Esophagus muscularis mucosa (tissue), 4 donors: ENCODE measurements at regions not wholly inside any gene's neighbourhood (a gene's known extent, or its start where the extent isn't known, plus 50 kb on each side); places are given as distances from the start of the nearest gene placed in this dataset.

ENCODE experiments used
- DNase-seq: peaks from one replicate; pipeline ENCODE4 v3.0.0-alpha.2; 2017; ENCODE audit errors: extremely low spot score
- H3K27ac ChIP-seq, 4 donors: fragments of 200-600 bp; sonication (generic); replicated peaks in 1 of 4; 1 replicate in 3 of 4; 2 replicates in 1 of 4; pipeline ENCODE4 v1.5.1; 2016 to 2019; ENCODE audit warnings: mild to moderate bottlenecking in 1 of 4
- H3K27me3 ChIP-seq, 4 donors: fragments of 200-600 bp; sonication (generic); one replicate each; pipeline versions ENCODE4 v1.5.1 to v1.6.0; 2016 to 2019
- H3K36me3 ChIP-seq, 4 donors: fragments of 200-600 bp; sonication (generic); one replicate each; pipeline ENCODE4 v1.5.1; 2016 to 2019
- H3K4me1 ChIP-seq, 4 donors: fragments of 200-600 bp; sonication (generic); one replicate each; pipeline ENCODE4 v1.5.1; 2016 to 2019
- H3K4me3 ChIP-seq, 4 donors: fragments of 200-600 bp; sonication (generic); 1 replicate in 2 of 4; 2 replicates in 2 of 4; pipeline ENCODE4 v1.5.1; 2016 to 2019; ENCODE audit warnings: mild to moderate bottlenecking in 4 of 4, moderate library complexity in 1 of 4
- H3K9me3 ChIP-seq, 4 donors: fragments of 200-600 bp; sonication (generic); 1 replicate in 3 of 4; 2 replicates in 1 of 4; pipeline ENCODE4 v1.5.1; 2016 to 2019
- EP300 ChIP-seq: sonication (generic); formaldehyde crosslinking; IDR thresholded peaks from one replicate; pipeline ENCODE4 v1.6.1; 2017; ENCODE audit warnings: antibody characterized with exemption
- POLR2A ChIP-seq: fragments of 450-650 bp; IDR thresholded peaks from one replicate; pipeline ENCODE4 v1.6.1; 2017; ENCODE audit warnings: antibody characterized with exemption, moderate library complexity, mild to moderate bottlenecking, low read depth
- POLR2AphosphoS5 ChIP-seq, 2 donors: sonication (generic); formaldehyde crosslinking; IDR thresholded peaks; one replicate each; pipeline ENCODE4 v1.6.1; 2017; ENCODE audit warnings: antibody characterized with exemption in 2 of 2
- WGBS: methylation state at CpG from one replicate; pipeline ENCODE4 v1.1.5; 2018; 5-methylcytosine and 5-hydroxymethylcytosine counted together
- intact Hi-C: fragments of 100-400 bp; cut with DNase I; formaldehyde crosslinking; loops from one replicate; pipeline ENCODE4 v1.15.1; 2023
- TF ChIP-seq, protein P1 (sequence below), 3 experiments: fragments of 200-600 bp in 2 of 3; fragments of 450-650 bp in 1 of 3; sonication (generic) in 2 of 3; IDR thresholded peaks; one replicate each; pipeline ENCODE4 v1.5.1; 2017 to 2019; ENCODE audit warnings: antibody characterized with exemption in 3 of 3, mild to moderate bottlenecking in 2 of 3, moderate library complexity in 1 of 3

DNA sequence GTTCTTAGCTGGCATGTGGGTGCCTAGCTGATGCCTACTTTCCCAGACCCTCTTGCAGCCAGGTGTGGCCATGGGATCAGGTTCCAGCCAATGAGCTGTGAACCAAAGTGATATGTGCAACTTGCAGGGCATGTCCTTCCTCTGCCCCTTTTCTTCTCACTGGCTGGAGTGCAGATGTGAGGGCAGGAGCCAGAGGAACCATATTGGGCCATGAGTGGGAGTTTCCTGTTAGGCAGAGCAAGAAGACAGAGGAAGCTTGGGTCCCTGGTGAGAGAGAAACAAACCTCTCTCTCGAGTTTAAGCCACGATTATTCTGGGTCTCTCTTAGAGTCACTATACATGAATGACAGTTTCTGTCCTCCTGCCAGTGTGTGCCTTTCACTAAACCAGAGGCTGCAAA lies 120.4 kb upstream of the STX18 start:
- H3K9me3 ChIP-seq: no peaks in the 10 kb centered on the region
- H3K4me1 ChIP-seq: peaks cover 0 to 7% (median 2%) of the 10 kb centered on the region in 4 donors
- WGBS: 93% methylated on average over 2 of the region's 2 CpGs

DNA sequence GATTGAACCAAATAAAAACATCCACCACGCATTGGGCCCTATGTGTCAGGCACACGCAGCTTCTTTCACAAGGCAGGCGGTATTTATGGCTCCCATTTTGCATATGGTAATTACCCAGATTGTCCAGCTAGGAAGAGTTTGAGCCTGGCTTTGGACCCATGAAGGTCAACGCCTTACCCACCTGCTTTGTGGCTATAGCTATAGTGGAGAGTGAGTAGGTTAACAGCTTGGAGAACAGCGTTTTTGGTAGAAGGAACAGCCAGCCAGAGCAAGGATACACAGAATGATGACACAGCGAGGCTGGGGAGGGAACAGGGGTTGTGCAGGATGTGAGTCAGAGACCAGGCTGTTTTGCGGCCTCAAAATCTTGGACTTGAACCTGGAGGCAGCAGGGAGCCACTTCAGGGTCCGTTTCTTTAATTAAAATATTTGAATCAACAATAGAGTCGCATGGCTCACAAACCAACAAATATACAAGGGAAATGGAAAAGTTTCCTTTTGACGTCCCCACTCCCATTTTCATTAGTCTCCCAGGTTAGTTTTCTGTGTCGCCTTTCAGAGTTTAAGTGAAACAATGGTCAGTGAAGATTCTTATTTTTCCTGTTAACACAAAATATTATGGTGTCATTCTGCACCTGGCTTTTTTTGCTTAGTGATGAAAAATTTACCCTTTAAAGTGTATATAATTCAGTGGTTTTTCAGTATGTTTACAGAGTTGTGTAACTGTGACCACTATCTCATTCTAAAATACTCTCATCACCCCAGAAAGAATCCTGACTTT lies 118.2 kb upstream of the STX18 start:
- 82% methylated on average over 10 of the region's 11 CpGs for WGBS
- Histone ChIP-seq H3K27me3 (no peaks in the 10 kb centered on the region), H3K36me3 (peaks cover 0 to 4% (median 0%) of the 10 kb centered on the region in 4 donors), H3K4me3 (no peak overlapping the region), H3K27ac (no peak overlapping the region), H3K4me1 (no peaks in the 10 kb centered on the region), H3K9me3 (no peaks in the 10 kb centered on the region)
- no peak for TF ChIP-seq POLR2A
- no peak for TF ChIP-seq POLR2AphosphoS5 (IDR thresholded peaks at IDR 0.05)
- TF ChIP-seq, protein P1, sequence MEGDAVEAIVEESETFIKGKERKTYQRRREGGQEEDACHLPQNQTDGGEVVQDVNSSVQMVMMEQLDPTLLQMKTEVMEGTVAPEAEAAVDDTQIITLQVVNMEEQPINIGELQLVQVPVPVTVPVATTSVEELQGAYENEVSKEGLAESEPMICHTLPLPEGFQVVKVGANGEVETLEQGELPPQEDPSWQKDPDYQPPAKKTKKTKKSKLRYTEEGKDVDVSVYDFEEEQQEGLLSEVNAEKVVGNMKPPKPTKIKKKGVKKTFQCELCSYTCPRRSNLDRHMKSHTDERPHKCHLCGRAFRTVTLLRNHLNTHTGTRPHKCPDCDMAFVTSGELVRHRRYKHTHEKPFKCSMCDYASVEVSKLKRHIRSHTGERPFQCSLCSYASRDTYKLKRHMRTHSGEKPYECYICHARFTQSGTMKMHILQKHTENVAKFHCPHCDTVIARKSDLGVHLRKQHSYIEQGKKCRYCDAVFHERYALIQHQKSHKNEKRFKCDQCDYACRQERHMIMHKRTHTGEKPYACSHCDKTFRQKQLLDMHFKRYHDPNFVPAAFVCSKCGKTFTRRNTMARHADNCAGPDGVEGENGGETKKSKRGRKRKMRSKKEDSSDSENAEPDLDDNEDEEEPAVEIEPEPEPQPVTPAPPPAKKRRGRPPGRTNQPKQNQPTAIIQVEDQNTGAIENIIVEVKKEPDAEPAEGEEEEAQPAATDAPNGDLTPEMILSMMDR (IDR thresholded peaks at IDR 0.05): no peak
- no peak for TF ChIP-seq EP300
- intact Hi-C loops: no loop called here
- no peak for DNase-seq

More for the DNA sequence above, 120.4 kb upstream of the STX18 start:
- no peak for DNase-seq
- peaks cover 0 to 4% (median 0%) of the 10 kb centered on the region in 4 donors for H3K36me3 ChIP-seq
- intact Hi-C loops: no loop called here
- no peak overlapping the region for H3K4me3 ChIP-seq
- no peaks in the 10 kb centered on the region for H3K27me3 ChIP-seq
- no peak for TF ChIP-seq POLR2AphosphoS5 (IDR thresholded peaks at IDR 0.05)
- TF ChIP-seq EP300: no peak
- TF ChIP-seq POLR2A: no peak
- TF ChIP-seq, protein P1 (IDR thresholded peaks at IDR 0.05): no peak
- no peak overlapping the region for H3K27ac ChIP-seq

DNA sequence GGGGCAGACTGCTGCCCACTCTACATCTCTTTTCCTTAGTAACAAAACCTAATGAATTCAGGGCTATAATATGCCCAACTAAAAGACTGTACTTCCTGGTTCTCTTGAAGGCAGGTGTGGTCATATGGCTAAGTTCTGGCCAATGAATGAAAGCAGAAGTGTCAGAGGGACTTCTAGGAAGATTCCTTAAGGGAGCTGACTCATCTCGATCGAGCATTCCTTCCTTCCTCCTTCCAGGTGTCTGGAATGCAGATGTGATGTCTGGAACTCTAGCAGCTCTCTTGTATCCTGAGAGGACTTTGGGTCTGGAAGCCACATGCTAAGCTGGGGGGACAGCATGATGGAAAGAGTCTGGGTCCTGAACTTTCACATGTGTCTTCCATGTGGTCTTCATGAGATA lies 116.2 kb upstream of the STX18 start:
- WGBS: 100% methylated on average over 2 of the region's 2 CpGs
- peaks cover 0 to 4% (median 0%) of the 10 kb centered on the region in 4 donors for H3K36me3 ChIP-seq
- H3K27me3 ChIP-seq: no peaks in the 10 kb centered on the region
- H3K4me3 ChIP-seq: no peak overlapping the region
- DNase-seq: no peak
- H3K27ac ChIP-seq: no peak overlapping the region
- intact Hi-C loops: no loop called here
- H3K9me3 ChIP-seq: no peaks in the 10 kb centered on the region
- TF ChIP-seq POLR2AphosphoS5 (IDR thresholded peaks at IDR 0.05) (no peak), EP300 (no peak), POLR2A (no peak)
- TF ChIP-seq, protein P1 (IDR thresholded peaks at IDR 0.05): no peak
- no peaks in the 10 kb centered on the region for H3K4me1 ChIP-seq

DNA sequence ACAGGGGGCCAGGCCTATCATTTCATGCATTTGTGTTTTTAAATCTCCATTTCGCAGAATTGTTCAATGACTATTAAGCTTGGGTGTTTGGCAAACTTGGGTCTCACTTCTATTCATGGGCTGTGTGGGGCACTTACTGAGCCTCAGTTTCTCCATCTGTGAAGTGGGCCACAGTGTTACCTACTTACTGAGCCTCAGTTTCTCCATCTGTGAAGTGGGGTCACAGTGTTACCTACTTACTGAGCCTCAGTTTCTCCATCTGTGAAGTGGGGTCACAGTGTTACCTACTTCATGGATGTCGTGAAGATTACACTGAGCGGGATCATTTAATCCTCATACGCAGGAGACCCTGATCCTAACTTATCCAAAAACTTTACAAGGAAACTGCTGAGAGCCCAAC lies 115.1 kb upstream of the STX18 start:
- TF ChIP-seq POLR2AphosphoS5 (IDR thresholded peaks at IDR 0.05) (no peak), POLR2A (no peak), EP300 (no peak)
- TF ChIP-seq, protein P1 (IDR thresholded peaks at IDR 0.05): no peak
- Histone ChIP-seq H3K36me3 (peaks cover 0 to 4% (median 0%) of the 10 kb centered on the region in 4 donors), H3K4me1 (no peaks in the 10 kb centered on the region), H3K27ac (no peak overlapping the region), H3K4me3 (no peak overlapping the region), H3K27me3 (no peaks in the 10 kb centered on the region), H3K9me3 (no peaks in the 10 kb centered on the region)
- 100% methylated on average over 4 of the region's 4 CpGs for WGBS
- no peak for DNase-seq
- intact Hi-C loops: no loop called here
